ENCODE measurements at regions not wholly inside any gene's neighbourhood (a gene's known extent, or its start where the extent isn't known, plus 50 kb on each side); places are given as distances from the start of the nearest gene placed in this dataset.
A peak's percentile ranks its signal among the peaks of the same experiment; 100 is the strongest.
"Not testable (repeated sequence)": the region's sequence is repeated elsewhere in the genome, so short reads cannot be mapped to it uniquely, and the experiment has no call there.

DNA sequence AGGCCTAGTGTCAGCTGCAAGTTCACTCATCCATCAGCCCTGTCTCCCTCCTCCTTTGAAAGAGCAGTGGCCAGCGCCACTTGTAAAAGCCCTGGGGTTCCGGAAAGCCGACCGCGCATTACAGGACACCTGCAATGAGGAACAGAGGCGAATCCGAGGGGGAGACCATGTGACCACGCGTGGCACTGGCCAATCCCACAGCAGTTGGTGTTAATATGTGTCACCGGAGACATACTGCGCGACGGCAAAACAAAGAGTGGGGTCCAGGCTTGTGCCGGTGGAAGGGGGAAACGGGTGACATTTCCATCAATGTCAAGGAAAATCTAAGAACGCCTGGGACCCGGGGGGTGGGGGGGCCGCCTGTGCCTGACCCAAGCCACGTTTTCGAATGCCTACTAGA is 480.8 kb downstream of the SPATA31A7 start:
- DNase-seq (ENCODE audit: low spot score): no peak
- Histone ChIP-seq H3K27ac (no peak overlapping the region), H3K9me3 (no peaks in the 10 kb centered on the region), H3K36me3 (no peaks in the 10 kb centered on the region), H3K4me3 (no peak overlapping the region), H3K27me3 (replicated peaks; ENCODE audit: insufficient read depth) (no peaks in the 10 kb centered on the region), H3K4me1 (replicated peaks) (no peaks in the 10 kb centered on the region)
- intact Hi-C loops (cut with DNase I): no loop called here
- TF ChIP-seq POLR2A (IDR thresholded peaks at IDR 0.05) (no peak), POLR2AphosphoS5 (IDR thresholded peaks at IDR 0.05) (no peak)
- TF ChIP-seq, protein P1, sequence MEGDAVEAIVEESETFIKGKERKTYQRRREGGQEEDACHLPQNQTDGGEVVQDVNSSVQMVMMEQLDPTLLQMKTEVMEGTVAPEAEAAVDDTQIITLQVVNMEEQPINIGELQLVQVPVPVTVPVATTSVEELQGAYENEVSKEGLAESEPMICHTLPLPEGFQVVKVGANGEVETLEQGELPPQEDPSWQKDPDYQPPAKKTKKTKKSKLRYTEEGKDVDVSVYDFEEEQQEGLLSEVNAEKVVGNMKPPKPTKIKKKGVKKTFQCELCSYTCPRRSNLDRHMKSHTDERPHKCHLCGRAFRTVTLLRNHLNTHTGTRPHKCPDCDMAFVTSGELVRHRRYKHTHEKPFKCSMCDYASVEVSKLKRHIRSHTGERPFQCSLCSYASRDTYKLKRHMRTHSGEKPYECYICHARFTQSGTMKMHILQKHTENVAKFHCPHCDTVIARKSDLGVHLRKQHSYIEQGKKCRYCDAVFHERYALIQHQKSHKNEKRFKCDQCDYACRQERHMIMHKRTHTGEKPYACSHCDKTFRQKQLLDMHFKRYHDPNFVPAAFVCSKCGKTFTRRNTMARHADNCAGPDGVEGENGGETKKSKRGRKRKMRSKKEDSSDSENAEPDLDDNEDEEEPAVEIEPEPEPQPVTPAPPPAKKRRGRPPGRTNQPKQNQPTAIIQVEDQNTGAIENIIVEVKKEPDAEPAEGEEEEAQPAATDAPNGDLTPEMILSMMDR (IDR thresholded peaks at IDR 0.05): no peak
- WGBS: 70% methylated on average over 20 of the region's 20 CpGs

DNA sequence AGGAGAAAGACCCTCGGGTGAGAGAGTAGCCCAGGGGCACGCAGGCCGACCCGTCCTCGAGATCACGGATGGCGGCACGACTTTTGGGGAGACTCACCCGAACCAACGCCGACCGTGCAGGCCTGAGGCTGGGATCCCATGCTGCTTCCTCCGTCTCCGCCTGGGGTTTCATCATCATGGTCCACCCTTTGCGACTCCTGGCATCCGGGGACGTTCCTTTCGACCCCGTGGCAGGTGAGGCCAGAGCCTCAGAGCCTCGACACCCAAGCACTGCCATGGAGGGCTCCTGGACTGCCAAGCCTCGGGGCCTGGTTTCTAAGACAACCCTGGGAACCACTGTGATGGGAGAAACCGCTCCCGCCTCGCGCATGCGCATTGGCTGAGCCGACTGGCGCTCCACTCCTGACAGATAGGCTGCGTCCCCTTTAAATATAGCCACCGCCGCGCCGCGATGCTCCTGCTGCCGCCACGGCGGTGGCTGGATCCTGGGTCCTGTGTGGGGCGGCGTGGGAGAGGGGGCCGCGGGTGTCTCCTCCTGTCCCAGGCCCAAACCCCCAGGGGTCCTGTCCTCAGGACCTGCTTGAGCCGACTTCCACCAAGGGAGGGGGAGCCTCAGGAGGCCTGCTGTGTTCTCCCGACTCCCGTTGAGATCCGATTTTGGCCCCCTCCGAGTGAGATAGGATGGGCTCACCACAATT is 481.6 kb downstream of the SPATA31A7 start:
- DNase-seq (ENCODE audit: low spot score): peak; percentile 3
- 79% methylated on average over 45 of the region's 46 CpGs for WGBS
- Histone ChIP-seq H3K27me3 (replicated peaks; ENCODE audit: insufficient read depth) (no peaks in the 10 kb centered on the region), H3K4me3 (no peak overlapping the region), H3K9me3 (no peaks in the 10 kb centered on the region), H3K27ac (no peak overlapping the region), H3K36me3 (no peaks in the 10 kb centered on the region), H3K4me1 (replicated peaks) (no peaks in the 10 kb centered on the region)
- intact Hi-C loops (cut with DNase I): no loop called here
- TF ChIP-seq, protein P1 (IDR thresholded peaks at IDR 0.05): no peak
- no peak for TF ChIP-seq POLR2AphosphoS5 (IDR thresholded peaks at IDR 0.05)
- no peak for TF ChIP-seq POLR2A (IDR thresholded peaks at IDR 0.05)

DNA sequence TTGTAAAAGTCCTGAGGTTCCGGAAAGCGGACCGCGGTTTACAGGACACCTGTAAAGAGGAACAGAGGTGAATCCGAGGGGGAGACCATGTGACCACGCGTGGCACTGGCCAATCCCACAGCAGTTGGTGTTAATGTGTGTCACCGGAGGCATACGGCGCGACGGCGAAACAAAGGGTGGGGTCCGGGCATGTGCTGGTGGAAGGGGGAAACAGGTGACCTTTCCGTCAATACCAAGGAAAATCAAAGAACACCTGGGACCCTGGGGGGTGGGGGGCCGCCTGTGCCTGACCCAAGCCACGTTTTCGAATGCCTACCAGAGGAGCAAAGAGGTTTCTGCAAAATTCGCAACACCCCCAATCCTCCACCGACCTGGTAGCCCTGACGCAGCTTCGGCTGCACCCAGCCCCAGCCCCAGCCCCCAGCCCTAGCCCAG is 482.3 kb downstream of the SPATA31A7 start:
- peak; percentile 15 for DNase-seq (ENCODE audit: low spot score)

DNA sequence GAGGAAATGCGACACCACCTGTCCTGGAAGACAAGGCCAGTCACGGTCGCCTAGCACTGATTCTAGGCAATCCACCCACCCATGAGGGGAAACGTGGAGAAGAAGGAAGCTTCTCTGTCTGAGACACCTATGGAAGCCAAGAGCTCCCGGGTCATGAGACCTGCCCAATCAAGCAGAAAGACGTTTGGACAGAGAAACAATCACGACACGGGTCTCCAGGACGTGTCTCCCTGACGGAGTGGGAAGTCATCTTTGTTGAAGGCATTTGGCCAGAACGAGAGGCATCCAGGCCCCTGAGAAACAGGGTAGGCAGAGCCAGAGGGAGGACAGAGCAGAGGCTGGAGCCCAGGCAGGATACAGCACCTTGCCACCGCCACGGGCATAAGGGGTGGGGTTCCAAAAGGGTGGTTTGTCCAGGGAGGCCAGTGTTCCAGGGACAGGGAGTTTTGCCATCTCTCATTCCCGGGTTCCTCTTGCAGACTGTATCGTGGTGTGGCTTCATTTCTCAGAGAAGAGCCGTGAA is 482.9 kb downstream of the SPATA31A7 start:
- 80% methylated on average over 16 of the region's 16 CpGs for WGBS
- intact Hi-C loops (cut with DNase I); H3K27ac ChIP-seq; H3K36me3 ChIP-seq; H3K27me3 ChIP-seq (replicated peaks; ENCODE audit: insufficient read depth); DNase-seq (ENCODE audit: low spot score); H3K9me3 ChIP-seq; H3K4me1 ChIP-seq (replicated peaks); H3K4me3 ChIP-seq: not testable (repeated sequence)

More for the DNA sequence above, 482.3 kb downstream of the SPATA31A7 start:
- H3K27ac ChIP-seq; H3K9me3 ChIP-seq; H3K27me3 ChIP-seq (replicated peaks; ENCODE audit: insufficient read depth); H3K4me1 ChIP-seq (replicated peaks); H3K4me3 ChIP-seq; H3K36me3 ChIP-seq; intact Hi-C loops (cut with DNase I): not testable (repeated sequence)
- 80% methylated on average over 22 of the region's 22 CpGs for WGBS

DNA sequence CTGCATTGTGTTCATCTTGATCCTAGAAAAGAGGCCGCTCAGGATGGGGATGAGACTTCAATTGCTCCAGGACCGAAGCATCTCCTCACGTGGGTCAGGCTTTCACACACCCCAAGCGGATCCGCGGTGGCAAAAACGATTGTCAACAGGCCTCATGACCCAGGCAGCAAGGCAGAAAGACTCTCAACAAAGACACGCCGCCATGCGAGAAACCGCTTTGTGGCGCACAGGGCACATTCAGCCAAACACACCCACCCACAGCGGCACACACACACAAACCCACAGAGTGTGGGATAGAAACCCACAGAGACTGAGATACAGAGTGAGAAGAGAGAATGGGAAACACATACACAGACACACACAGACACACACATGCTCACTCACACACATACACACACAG is 483.4 kb downstream of the SPATA31A7 start:
- H3K9me3 ChIP-seq: no peaks in the 10 kb centered on the region
- H3K27ac ChIP-seq: no peak overlapping the region
- no peaks in the 10 kb centered on the region for H3K27me3 ChIP-seq (replicated peaks; ENCODE audit: insufficient read depth)
- no peak for DNase-seq (ENCODE audit: low spot score)
- H3K36me3 ChIP-seq: no peaks in the 10 kb centered on the region
- intact Hi-C loops (cut with DNase I): no loop called here
- WGBS: 80% methylated on average over 13 of the region's 13 CpGs
- no peaks in the 10 kb centered on the region for H3K4me1 ChIP-seq (replicated peaks)
- H3K4me3 ChIP-seq: no peak overlapping the region
- TF ChIP-seq POLR2A (IDR thresholded peaks at IDR 0.05) (no peak), POLR2AphosphoS5 (IDR thresholded peaks at IDR 0.05) (no peak)
- TF ChIP-seq, protein P1 (IDR thresholded peaks at IDR 0.05): no peak
